ENCODE measurements at regions not wholly inside any gene's neighbourhood (a gene's known extent, or its start where the extent isn't known, plus 50 kb on each side); places are given as distances from the start of the nearest gene placed in this dataset.

GRCh38 chr18:51339856-51340255 lies 142.4 kb upstream of the MEX3C start:
- Histone ChIP-seq H3K4me2 (ENCODE audit: insufficient read depth, insufficient read length, low read length) (no peak overlapping the region), H3K27ac (ENCODE audit: insufficient read length, low read depth, low read length) (no peak overlapping the region), H3K23ac (ENCODE audit: insufficient read length, low read depth, low read length) (no peak overlapping the region), H4K5ac (ENCODE audit: insufficient read length, low read depth, low read length) (no peak overlapping the region), H3K56ac (ENCODE audit: insufficient read length, low read depth, low read length) (no peak overlapping the region), H3T11ph (ENCODE audit: low read length) (no peak overlapping the region), H4K20me1 (ENCODE audit: control insufficient read depth, insufficient read depth, insufficient read length) (no peaks in the 10 kb centered on the region), H2AK5ac (ENCODE audit: insufficient read length, low read length) (no peak overlapping the region), H3K4me1 (ENCODE audit: insufficient read depth, low read length) (no peaks in the 10 kb centered on the region), H3K9me3 (ENCODE audit: control insufficient read depth, low read depth, low read length) (no peaks in the 10 kb centered on the region), H2AFZ (ENCODE audit: low read length) (no peak overlapping the region), H3K23me2 (ENCODE audit: insufficient read length, low read depth, low read length, poor library complexity, severe bottlenecking) (no peaks in the 10 kb centered on the region), H3K79me2 (ENCODE audit: insufficient read depth, low read length) (no peaks in the 10 kb centered on the region), H3K9ac (ENCODE audit: extremely low read depth, insufficient read length, low read length) (no peak overlapping the region), H4K8ac (replicated peaks; ENCODE audit: insufficient read length, low read depth, low read length) (no peak overlapping the region), H2BK20ac (ENCODE audit: low read depth, low read length, poor library complexity, severe bottlenecking) (no peak overlapping the region), H3K79me1 (ENCODE audit: insufficient read depth, low read depth, low read length, poor library complexity, severe bottlenecking) (no peaks in the 10 kb centered on the region), H2BK5ac (ENCODE audit: insufficient read length, low read length) (no peak overlapping the region), H3K14ac (ENCODE audit: insufficient read depth, low read length) (no peak overlapping the region), H4K91ac (ENCODE audit: insufficient read length, low read depth, low read length) (no peak overlapping the region), H3K18ac (ENCODE audit: insufficient read length, low read depth, low read length) (no peak overlapping the region), H2BK15ac (ENCODE audit: low read depth, low read length) (no peak overlapping the region), H2BK12ac (ENCODE audit: insufficient read length, low read depth, low read length) (no peak overlapping the region), H3K27me3 (ENCODE audit: insufficient read depth, low read length) (no peaks in the 10 kb centered on the region), H2BK120ac (ENCODE audit: low read depth, low read length, poor library complexity, severe bottlenecking) (no peak overlapping the region), H3K4ac (ENCODE audit: low read depth, low read length) (no peak overlapping the region)
- Mint-ChIP-seq H3K27me3 (ENCODE audit: low read depth) (no peaks in the 10 kb centered on the region), H3K4me1 (no peaks in the 10 kb centered on the region), H3K27ac (no peak overlapping the region), H3K9me3 (no peaks in the 10 kb centered on the region), H3K4me3 (no peak overlapping the region), H3K36me3 (ENCODE audit: insufficient read depth in 1 of 3, low read depth in 3 of 3) (peaks cover 0 to 2% (median 0%) of the 10 kb centered on the region in 3 experiments; a peak in 1 of 7 replicates)
- no CpG with 5 or more reads among the region's 2 CpGs for WGBS (ENCODE audit: extremely low coverage, insufficient read length, low lambda C conversion rate)
- TF ChIP-seq, protein P1, sequence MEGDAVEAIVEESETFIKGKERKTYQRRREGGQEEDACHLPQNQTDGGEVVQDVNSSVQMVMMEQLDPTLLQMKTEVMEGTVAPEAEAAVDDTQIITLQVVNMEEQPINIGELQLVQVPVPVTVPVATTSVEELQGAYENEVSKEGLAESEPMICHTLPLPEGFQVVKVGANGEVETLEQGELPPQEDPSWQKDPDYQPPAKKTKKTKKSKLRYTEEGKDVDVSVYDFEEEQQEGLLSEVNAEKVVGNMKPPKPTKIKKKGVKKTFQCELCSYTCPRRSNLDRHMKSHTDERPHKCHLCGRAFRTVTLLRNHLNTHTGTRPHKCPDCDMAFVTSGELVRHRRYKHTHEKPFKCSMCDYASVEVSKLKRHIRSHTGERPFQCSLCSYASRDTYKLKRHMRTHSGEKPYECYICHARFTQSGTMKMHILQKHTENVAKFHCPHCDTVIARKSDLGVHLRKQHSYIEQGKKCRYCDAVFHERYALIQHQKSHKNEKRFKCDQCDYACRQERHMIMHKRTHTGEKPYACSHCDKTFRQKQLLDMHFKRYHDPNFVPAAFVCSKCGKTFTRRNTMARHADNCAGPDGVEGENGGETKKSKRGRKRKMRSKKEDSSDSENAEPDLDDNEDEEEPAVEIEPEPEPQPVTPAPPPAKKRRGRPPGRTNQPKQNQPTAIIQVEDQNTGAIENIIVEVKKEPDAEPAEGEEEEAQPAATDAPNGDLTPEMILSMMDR (conservative IDR thresholded peaks at IDR 0.05), result no peak
- no peak for DNase-seq
